ENCODE measurements at regions not wholly inside any gene's neighbourhood (a gene's known extent, or its start where the extent isn't known, plus 50 kb on each side); places are given as distances from the start of the nearest gene placed in this dataset.

DNA sequence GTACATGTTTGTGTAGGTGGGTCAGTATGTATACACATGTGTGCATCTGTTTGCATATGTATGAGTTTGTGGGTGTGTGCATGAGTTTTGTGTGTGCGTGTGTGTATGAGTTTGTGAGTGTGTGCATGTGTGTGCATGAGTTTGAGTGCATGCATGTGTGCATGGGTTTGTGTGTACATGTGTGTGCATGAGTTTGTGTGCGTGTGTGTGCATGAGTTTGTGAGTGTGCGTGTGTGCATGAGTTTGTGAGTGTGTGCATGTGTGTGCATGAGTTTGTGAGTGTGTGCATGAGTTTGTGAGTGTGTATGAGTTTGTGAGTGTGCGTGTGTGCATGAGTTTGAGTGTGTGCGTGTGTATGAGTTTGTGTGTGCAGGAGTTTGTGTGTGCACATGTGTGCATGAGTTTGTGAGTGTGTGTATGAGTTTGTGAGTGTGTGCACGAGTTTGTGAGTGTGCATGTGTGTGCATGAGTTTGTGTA, 61.5 kb downstream of the FZD10 start:
- no peak for TF ChIP-seq CTCF (IDR thresholded peaks at IDR 0.05)
- TF ChIP-seq POLR2AphosphoS5 (IDR thresholded peaks at IDR 0.05), result no peak

All from breast epithelium (tissue), 3 donors.